SU-DHL-6 (cell line): ENCODE measurements at regions not wholly inside any gene's neighbourhood (a gene's known extent, or its start where the extent isn't known, plus 50 kb on each side); places are given as distances from the start of the nearest gene placed in this dataset.
"Not testable (repeated sequence)": the region's sequence is repeated elsewhere in the genome, so short reads cannot be mapped to it uniquely, and the experiment has no call there.

Experiments used
- H2AFZ ChIP-seq: fragments of 200-600 bp; sonication (generic); 2 replicates; pipeline ENCODE4 v1.6.1; 2014; ENCODE audit warnings: low read depth, mild to moderate bottlenecking, moderate library complexity, mixed read lengths, antibody characterized with exemption, low read length; ENCODE audit not compliant: severe bottlenecking
- H3F3A ChIP-seq: fragments of 200-600 bp; shearing (Covaris generic); 2 replicates; pipeline ENCODE4 v1.6.0; 2016; ENCODE audit warnings: antibody characterized with exemption, mild to moderate bottlenecking; ENCODE audit not compliant: insufficient read depth
- H3K27ac ChIP-seq: fragments of 200-600 bp; sonication (generic); 2 replicates; pipeline ENCODE4 v1.5.1; 2016; ENCODE audit warnings: low read depth, mild to moderate bottlenecking, low read length, moderate library complexity, mixed read lengths
- H3K27me3 ChIP-seq: fragments of 200-600 bp; sonication (generic), shearing (Covaris generic); 2 replicates; pipeline ENCODE4 v1.6.0; 2014; ENCODE audit warnings: mild to moderate bottlenecking, low read length
- H3K36me3 ChIP-seq: fragments of 200-600 bp; sonication (generic); 2 replicates; pipeline ENCODE4 v1.6.1; 2014; ENCODE audit warnings: mild to moderate bottlenecking, low read length, mixed read lengths
- H3K4me2 ChIP-seq: fragments of 300-600, 200-600 bp; shearing (Covaris generic), sonication (generic); 2 replicates; pipeline ENCODE4 v1.6.0; 2014; ENCODE audit warnings: low read length, low read depth, mild to moderate bottlenecking; ENCODE audit not compliant: poor library complexity, severe bottlenecking
- H3K4me3 ChIP-seq: fragments of 200-600 bp; sonication (generic); 2 replicates; pipeline ENCODE4 v1.5.1; 2014; ENCODE audit warnings: antibody characterized with exemption, low read length, mild to moderate bottlenecking, mixed read lengths; ENCODE audit not compliant: insufficient read depth, poor library complexity, severe bottlenecking
- H3K79me2 ChIP-seq: fragments of 200-600 bp; sonication (generic); 2 replicates; pipeline ENCODE4 v1.6.1; 2014; ENCODE audit warnings: mild to moderate bottlenecking, low read length, moderate library complexity; ENCODE audit not compliant: insufficient read depth
- H3K9ac ChIP-seq: fragments of 200-600 bp; sonication (generic); 2 replicates; pipeline ENCODE4 v1.7.0; 2014; ENCODE audit warnings: mild to moderate bottlenecking, low read length
- H3K9me2 ChIP-seq: fragments of 200-600 bp; sonication (generic); replicated peaks from 2 replicates; pipeline ENCODE4 v1.6.1; 2014; ENCODE audit warnings: low read length; ENCODE audit not compliant: insufficient read depth
- H3K9me3 ChIP-seq: fragments of 200-600 bp; sonication (generic); 2 replicates; pipeline ENCODE4 v1.6.1; 2014; ENCODE audit warnings: low read length, mixed read lengths; ENCODE audit not compliant: insufficient read depth
- H4K20me1 ChIP-seq: fragments of 200-600 bp; sonication (generic); 2 replicates; pipeline ENCODE4 v1.6.1; 2014; ENCODE audit warnings: low read depth, mild to moderate bottlenecking, antibody characterized with exemption, low read length, moderate library complexity, mixed read lengths
- CTCF ChIP-seq: fragments of 200-600 bp; sonication (generic); IDR thresholded peaks from one replicate; pipeline ENCODE4 v1.5.1; 2017; ENCODE audit warnings: antibody characterized with exemption, mild to moderate bottlenecking, low read length, moderate library complexity; ENCODE audit not compliant: insufficient read depth, poor library complexity, severe bottlenecking
- EZH2phosphoT487 ChIP-seq: fragments of 200-600 bp; sonication (generic), shearing (Covaris generic); conservative IDR thresholded peaks from 2 replicates; pipeline ENCODE4 v1.6.1; 2018; ENCODE audit warnings: mild to moderate bottlenecking, antibody characterized with exemption, low read length, moderate library complexity, mixed read lengths

GRCh38 chr4:160110891-160111290 is 1008.0 kb downstream of the RAPGEF2 start:
- no peaks in the 10 kb centered on the region for H3K9me3 ChIP-seq
- no peak overlapping the region for H2AFZ ChIP-seq

GRCh38 chr4:160117686-160118085 is 1014.8 kb downstream of the RAPGEF2 start:
- Histone ChIP-seq H3K36me3 (no peaks in the 10 kb centered on the region), H3K4me3 (no peak overlapping the region), H2AFZ (no peak overlapping the region), H3K4me2 (no peak overlapping the region), H3K79me2 (no peaks in the 10 kb centered on the region), H3K9me2 (no peaks in the 10 kb centered on the region), H3K9me3 (no peaks in the 10 kb centered on the region), H3K27ac (no peak overlapping the region), H4K20me1 (no peaks in the 10 kb centered on the region), H3K27me3 (no peaks in the 10 kb centered on the region), H3K9ac (no peak overlapping the region), H3F3A (no peaks in the 10 kb centered on the region)
- TF ChIP-seq CTCF, result no peak
- no peak for TF ChIP-seq EZH2phosphoT487

More at GRCh38 chr4:160110891-160111290, 1008.0 kb downstream of the RAPGEF2 start:
- H4K20me1 ChIP-seq, result no peaks in the 10 kb centered on the region
- H3K4me2 ChIP-seq, result no peak overlapping the region
- TF ChIP-seq CTCF (no peak), EZH2phosphoT487 (no peak)
- no peak overlapping the region for H3K9ac ChIP-seq
- no peaks in the 10 kb centered on the region for H3K27me3 ChIP-seq
- H3K27ac ChIP-seq, result no peak overlapping the region
- H3F3A ChIP-seq, result no peaks in the 10 kb centered on the region
- no peaks in the 10 kb centered on the region for H3K79me2 ChIP-seq
- H3K4me3 ChIP-seq, result no peak overlapping the region
- H3K36me3 ChIP-seq, result no peaks in the 10 kb centered on the region
- no peaks in the 10 kb centered on the region for H3K9me2 ChIP-seq

GRCh38 chr4:160125576-160126287 is 1022.9 kb downstream of the RAPGEF2 start:
- H3K9ac ChIP-seq, H3K27ac ChIP-seq, H4K20me1 ChIP-seq, H3K79me2 ChIP-seq, H2AFZ ChIP-seq, H3K4me2 ChIP-seq, H3F3A ChIP-seq, H3K9me3 ChIP-seq, H3K4me3 ChIP-seq, H3K36me3 ChIP-seq, H3K27me3 ChIP-seq, H3K9me2 ChIP-seq: not testable (repeated sequence)

GRCh38 chr4:160127211-160127610 is 1024.3 kb downstream of the RAPGEF2 start:
- H3K4me3 ChIP-seq, result no peak overlapping the region
- H3K9me3 ChIP-seq, result no peaks in the 10 kb centered on the region
- H2AFZ ChIP-seq, result no peak overlapping the region
- H3K9ac ChIP-seq, result no peak overlapping the region
- H3K79me2 ChIP-seq, result no peaks in the 10 kb centered on the region
- H4K20me1 ChIP-seq, result no peaks in the 10 kb centered on the region
- no peaks in the 10 kb centered on the region for H3F3A ChIP-seq
- no peak overlapping the region for H3K4me2 ChIP-seq
- H3K27ac ChIP-seq, result no peak overlapping the region
- H3K9me2 ChIP-seq, result no peaks in the 10 kb centered on the region
- H3K27me3 ChIP-seq, result no peaks in the 10 kb centered on the region
- H3K36me3 ChIP-seq, result no peaks in the 10 kb centered on the region
- no peak for TF ChIP-seq CTCF
- TF ChIP-seq EZH2phosphoT487, result no peak
